GM06990 (cell line): ENCODE measurements at regions not wholly inside any gene's neighbourhood (a gene's known extent, or its start where the extent isn't known, plus 50 kb on each side); places are given as distances from the start of the nearest gene placed in this dataset.

ENCODE experiments used
- DNase-seq: peaks from one replicate; pipeline ENCODE4 v3.0.0-alpha.2; 2011; ENCODE audit not compliant: insufficient read length; ENCODE audit errors: extremely low read depth
- H3K27me3 ChIP-seq: replicated peaks from 2 replicates; pipeline ENCODE4 v1.6.0; 2011; ENCODE audit warnings: low read length; ENCODE audit not compliant: control insufficient read depth, insufficient read depth
- H3K36me3 ChIP-seq: 2 replicates; pipeline ENCODE4 v1.5.1; 2011; ENCODE audit warnings: low read length; ENCODE audit not compliant: control insufficient read depth, insufficient read depth
- H3K4me3 ChIP-seq: replicated peaks from 2 replicates; pipeline ENCODE4 v1.5.1; 2011; ENCODE audit warnings: low read depth, mild to moderate bottlenecking, control low read depth, low read length
- TF ChIP-seq, protein P1 (sequence below): IDR thresholded peaks from 2 replicates; pipeline ENCODE4 v1.5.1; 2011; ENCODE audit warnings: low read length, control low read depth, mild to moderate bottlenecking, inconsistent platforms; ENCODE audit not compliant: insufficient read depth, poor library complexity, severe bottlenecking

DNA sequence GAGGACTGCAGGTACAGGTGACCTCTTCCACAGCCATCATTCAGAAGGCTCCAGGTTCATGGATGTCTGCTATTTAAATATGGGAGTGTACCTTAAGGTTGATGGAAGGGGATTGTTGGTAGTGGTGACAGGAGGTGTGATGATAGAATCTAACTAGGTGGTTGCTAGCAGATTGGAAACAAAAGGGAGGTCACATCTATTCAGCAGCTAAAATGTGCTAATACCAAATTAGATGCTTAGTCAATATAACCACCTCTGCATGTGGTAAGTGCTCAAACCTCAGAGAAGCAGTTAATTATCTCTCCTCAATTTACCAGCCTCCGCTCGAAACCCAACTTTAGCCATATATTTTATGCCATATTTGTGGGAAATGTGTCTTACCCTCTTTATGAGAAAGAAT is 98.7 kb upstream of the CCSER1 start:
- no peak overlapping the region for H3K4me3 ChIP-seq
- TF ChIP-seq, protein P1, sequence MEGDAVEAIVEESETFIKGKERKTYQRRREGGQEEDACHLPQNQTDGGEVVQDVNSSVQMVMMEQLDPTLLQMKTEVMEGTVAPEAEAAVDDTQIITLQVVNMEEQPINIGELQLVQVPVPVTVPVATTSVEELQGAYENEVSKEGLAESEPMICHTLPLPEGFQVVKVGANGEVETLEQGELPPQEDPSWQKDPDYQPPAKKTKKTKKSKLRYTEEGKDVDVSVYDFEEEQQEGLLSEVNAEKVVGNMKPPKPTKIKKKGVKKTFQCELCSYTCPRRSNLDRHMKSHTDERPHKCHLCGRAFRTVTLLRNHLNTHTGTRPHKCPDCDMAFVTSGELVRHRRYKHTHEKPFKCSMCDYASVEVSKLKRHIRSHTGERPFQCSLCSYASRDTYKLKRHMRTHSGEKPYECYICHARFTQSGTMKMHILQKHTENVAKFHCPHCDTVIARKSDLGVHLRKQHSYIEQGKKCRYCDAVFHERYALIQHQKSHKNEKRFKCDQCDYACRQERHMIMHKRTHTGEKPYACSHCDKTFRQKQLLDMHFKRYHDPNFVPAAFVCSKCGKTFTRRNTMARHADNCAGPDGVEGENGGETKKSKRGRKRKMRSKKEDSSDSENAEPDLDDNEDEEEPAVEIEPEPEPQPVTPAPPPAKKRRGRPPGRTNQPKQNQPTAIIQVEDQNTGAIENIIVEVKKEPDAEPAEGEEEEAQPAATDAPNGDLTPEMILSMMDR, result no peak
- no peaks in the 10 kb centered on the region for H3K27me3 ChIP-seq
- H3K36me3 ChIP-seq, result no peaks in the 10 kb centered on the region
- no peak for DNase-seq

DNA sequence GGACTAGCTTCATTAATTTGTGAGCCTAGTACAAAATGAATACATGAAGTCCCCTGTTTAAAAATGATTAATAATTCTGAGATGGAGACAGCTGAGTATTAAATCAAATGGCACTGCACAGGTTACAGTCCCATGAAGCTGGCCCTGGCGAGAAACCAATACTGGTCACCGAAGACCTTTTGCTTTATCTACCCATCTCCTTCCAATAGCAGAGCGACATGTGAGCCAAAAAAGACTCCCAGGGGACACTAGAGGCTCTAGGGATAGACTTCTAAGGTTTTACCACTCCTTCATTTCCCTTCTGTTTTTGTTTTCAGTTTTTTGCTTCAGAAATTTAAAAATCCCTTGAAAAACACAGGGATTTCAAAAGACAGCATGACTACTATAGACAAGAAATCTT is 97.0 kb upstream of the CCSER1 start:
- Histone ChIP-seq H3K27me3 (no peaks in the 10 kb centered on the region), H3K4me3 (no peak overlapping the region), H3K36me3 (no peaks in the 10 kb centered on the region)
- DNase-seq, result no peak
- TF ChIP-seq, protein P1, result no peak

DNA sequence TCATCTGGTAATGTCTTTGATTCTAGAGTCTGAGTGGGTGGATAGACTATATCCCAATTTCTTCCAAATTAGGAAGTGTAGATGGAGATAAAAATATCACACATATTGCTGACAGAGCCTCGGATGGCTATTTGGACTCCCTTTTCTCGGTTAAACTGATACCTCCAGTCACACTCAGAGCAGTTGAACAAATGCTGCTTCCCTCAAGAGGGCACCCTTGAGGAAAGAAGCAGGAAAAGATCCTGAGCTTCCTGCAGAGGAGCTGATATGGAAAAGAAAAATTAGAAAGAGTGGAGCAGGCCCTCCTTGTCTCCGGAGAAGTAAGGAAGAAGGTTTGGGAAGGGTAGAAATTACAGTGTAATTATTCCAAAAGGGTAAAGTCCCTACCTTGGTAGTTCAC is 96.2 kb upstream of the CCSER1 start:
- no peak for DNase-seq
- no peaks in the 10 kb centered on the region for H3K27me3 ChIP-seq
- no peak overlapping the region for H3K4me3 ChIP-seq
- no peaks in the 10 kb centered on the region for H3K36me3 ChIP-seq
- TF ChIP-seq, protein P1, result no peak

DNA sequence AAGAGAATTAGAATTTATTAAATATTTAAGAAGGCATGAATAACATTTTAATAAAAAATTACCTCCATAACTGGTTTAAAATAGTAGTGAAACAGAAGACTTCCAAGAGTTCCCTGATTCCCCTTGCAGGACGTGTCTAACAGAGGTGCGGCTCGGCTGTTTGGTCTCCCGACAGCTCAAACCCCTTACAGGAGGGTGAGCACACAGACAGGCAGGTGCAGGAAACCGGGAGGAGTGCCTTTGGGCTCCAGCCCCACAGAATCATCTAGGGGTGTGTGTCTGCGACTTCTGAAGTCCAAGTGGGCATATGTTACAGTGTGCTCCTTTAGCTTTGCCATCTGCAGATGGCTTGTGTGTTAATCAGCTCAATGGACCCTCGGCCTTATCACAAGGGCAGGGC is 88.1 kb upstream of the CCSER1 start:
- TF ChIP-seq, protein P1, result no peak
- H3K27me3 ChIP-seq, result no peaks in the 10 kb centered on the region
- no peak for DNase-seq
- no peak overlapping the region for H3K4me3 ChIP-seq
- no peaks in the 10 kb centered on the region for H3K36me3 ChIP-seq

DNA sequence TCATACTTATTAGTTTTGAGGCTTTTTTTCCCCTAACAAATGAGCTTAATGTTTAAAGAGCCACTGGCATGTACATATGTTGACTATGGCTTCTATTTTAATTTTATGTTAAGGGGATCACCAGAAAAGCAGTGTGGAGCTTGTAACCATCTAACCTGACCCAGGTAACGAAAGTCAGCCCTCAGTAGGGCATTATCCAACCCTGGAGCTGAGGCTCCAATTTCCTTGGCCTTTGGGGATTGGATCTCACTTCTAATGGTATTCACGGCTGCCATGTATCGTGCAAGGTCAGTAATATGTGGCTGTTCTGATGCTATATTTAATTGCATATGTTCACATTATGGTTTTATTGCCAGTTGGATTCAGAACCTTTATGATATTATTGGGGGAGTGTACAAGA is 75.2 kb upstream of the CCSER1 start:
- TF ChIP-seq, protein P1, result no peak
- no peak for DNase-seq

DNA sequence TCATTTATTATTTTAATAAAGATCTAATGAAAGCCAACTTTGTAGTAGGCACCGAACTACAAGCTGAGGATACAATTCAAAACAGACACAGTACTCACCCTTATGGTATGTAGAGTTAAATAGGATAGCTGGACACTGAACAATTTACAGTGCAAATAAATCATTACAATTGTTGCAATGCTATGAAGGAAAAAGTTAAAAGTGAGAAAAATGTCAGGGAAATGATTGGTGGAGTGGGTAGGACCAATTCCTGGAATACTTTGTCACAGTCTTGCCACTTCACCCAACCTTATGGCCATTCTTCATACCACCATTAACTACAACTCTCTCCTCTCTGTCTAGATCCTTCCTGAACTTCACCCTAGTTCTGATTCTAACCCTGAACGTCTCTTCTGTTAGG is 70.1 kb upstream of the CCSER1 start:
- no peak for DNase-seq

More for the DNA sequence above, 75.2 kb upstream of the CCSER1 start:
- no peaks in the 10 kb centered on the region for H3K36me3 ChIP-seq
- no peak overlapping the region for H3K4me3 ChIP-seq
- H3K27me3 ChIP-seq, result no peaks in the 10 kb centered on the region

More for the DNA sequence above, 70.1 kb upstream of the CCSER1 start:
- H3K36me3 ChIP-seq, result no peaks in the 10 kb centered on the region
- TF ChIP-seq, protein P1, result no peak
- H3K4me3 ChIP-seq, result no peak overlapping the region
- no peaks in the 10 kb centered on the region for H3K27me3 ChIP-seq
